HFF-Myc (cell line): ENCODE measurements at regions not wholly inside any gene's neighbourhood (a gene's known extent, or its start where the extent isn't known, plus 50 kb on each side); places are given as distances from the start of the nearest gene placed in this dataset.

Experiments used
- DNase-seq: peaks from one replicate; pipeline ENCODE4 v3.0.0-alpha.2; 2011; ENCODE audit warnings: low read depth; ENCODE audit errors: extremely low read depth
- H3K4me3 ChIP-seq: replicated peaks from 2 replicates; pipeline ENCODE4 v1.5.1; 2011; ENCODE audit warnings: low read depth, mild to moderate bottlenecking, control low read depth, low read length
- TF ChIP-seq, protein P1 (sequence below): IDR thresholded peaks from 2 replicates; pipeline ENCODE4 v1.5.1; 2012; ENCODE audit warnings: mild to moderate bottlenecking, low read depth, low read length, control low read depth; ENCODE audit errors: missing control alignments

DNA sequence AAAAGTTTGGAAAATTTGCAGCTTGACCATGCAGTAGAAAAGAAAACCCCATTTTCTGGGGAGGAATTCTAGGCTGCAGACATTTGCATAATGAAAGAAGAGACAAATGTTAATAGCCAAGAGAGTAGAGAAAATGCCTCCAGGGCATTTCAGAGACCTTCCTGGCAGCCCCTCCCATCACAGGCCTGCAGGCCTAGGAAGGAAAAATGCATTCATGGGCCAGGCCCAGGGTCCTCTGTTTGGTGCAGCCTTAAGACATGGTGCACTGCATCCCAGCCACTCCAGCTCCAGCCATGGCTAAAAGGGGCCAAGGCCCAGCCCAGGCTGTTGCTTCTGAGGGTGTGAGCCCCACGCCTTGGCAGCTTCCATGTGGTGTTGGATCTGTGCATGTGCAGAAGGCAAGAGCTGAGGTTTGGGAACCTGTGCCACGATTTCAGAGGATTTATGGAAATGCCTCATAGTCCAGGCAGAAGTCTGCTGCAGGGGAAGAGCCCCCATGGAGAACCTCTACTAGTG, 75.0 kb upstream of the OR13F1 start:
- no peak overlapping the region for H3K4me3 ChIP-seq
- TF ChIP-seq, protein P1, sequence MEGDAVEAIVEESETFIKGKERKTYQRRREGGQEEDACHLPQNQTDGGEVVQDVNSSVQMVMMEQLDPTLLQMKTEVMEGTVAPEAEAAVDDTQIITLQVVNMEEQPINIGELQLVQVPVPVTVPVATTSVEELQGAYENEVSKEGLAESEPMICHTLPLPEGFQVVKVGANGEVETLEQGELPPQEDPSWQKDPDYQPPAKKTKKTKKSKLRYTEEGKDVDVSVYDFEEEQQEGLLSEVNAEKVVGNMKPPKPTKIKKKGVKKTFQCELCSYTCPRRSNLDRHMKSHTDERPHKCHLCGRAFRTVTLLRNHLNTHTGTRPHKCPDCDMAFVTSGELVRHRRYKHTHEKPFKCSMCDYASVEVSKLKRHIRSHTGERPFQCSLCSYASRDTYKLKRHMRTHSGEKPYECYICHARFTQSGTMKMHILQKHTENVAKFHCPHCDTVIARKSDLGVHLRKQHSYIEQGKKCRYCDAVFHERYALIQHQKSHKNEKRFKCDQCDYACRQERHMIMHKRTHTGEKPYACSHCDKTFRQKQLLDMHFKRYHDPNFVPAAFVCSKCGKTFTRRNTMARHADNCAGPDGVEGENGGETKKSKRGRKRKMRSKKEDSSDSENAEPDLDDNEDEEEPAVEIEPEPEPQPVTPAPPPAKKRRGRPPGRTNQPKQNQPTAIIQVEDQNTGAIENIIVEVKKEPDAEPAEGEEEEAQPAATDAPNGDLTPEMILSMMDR = no peak
- no peak for DNase-seq

DNA sequence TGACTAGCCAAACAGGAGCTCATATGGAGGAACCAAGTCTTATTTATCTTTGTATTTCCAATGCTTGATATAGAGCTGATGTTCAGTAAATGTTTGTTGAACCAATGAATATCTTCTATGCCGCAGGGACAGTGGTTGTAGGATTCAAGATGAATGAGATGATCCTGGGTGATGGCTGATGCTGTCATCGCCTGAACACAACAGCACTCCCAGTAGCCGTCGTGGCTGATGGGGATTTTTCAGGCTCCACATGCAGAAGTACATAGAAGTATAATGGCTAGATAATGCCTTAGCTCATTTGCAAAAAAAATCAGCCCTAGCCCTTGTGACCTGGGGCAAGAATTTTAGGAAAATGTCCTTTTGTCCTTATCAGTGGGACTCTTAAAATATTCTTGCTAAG, 69.0 kb upstream of the OR13F1 start:
- TF ChIP-seq, protein P1 = no peak
- no peak overlapping the region for H3K4me3 ChIP-seq
- no peak for DNase-seq

DNA sequence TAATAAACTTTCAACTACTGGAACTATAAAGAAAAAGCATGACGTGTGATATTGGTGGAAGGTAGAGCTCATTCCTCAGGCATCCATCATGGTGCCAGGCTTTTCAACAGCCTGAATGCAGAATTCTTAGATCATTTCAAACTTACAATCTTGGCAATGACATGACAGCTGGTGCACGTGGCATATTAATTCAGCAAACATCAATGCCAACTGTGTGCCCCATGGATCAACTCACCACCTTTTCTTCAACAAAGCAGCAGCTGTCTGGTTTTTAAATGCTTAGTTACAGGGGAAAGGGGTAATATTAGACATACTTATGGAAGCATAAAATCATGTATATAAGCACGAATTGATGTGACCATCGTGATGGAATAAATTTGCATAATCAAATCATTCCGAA, 56.0 kb upstream of the OR13F1 start:
- DNase-seq = no peak
- H3K4me3 ChIP-seq = no peak overlapping the region
- TF ChIP-seq, protein P1 = no peak
